Epithelial cell of esophagus (primary cell): ENCODE measurements at regions not wholly inside any gene's neighbourhood (a gene's known extent, or its start where the extent isn't known, plus 50 kb on each side); places are given as distances from the start of the nearest gene placed in this dataset.
"Not testable (repeated sequence)": the region's sequence is repeated elsewhere in the genome, so short reads cannot be mapped to it uniquely, and the experiment has no call there.

ENCODE experiments used
- DNase-seq: peaks from one replicate; pipeline ENCODE4 v3.0.0; 2010; ENCODE audit warnings: low read depth
- H3K4me3 ChIP-seq: 2 replicates; pipeline ENCODE4 v1.5.1; 2011; ENCODE audit warnings: mild to moderate bottlenecking, low read length, control low read depth
- TF ChIP-seq, protein P1 (sequence below): IDR thresholded peaks from 2 replicates; pipeline ENCODE4 v1.5.1; 2011; ENCODE audit warnings: low read depth, mild to moderate bottlenecking, low read length, control low read depth, inconsistent platforms; ENCODE audit not compliant: insufficient read depth; ENCODE audit errors: missing control alignments

- no peak overlapping the region for H3K4me3 ChIP-seq
- TF ChIP-seq, protein P1, sequence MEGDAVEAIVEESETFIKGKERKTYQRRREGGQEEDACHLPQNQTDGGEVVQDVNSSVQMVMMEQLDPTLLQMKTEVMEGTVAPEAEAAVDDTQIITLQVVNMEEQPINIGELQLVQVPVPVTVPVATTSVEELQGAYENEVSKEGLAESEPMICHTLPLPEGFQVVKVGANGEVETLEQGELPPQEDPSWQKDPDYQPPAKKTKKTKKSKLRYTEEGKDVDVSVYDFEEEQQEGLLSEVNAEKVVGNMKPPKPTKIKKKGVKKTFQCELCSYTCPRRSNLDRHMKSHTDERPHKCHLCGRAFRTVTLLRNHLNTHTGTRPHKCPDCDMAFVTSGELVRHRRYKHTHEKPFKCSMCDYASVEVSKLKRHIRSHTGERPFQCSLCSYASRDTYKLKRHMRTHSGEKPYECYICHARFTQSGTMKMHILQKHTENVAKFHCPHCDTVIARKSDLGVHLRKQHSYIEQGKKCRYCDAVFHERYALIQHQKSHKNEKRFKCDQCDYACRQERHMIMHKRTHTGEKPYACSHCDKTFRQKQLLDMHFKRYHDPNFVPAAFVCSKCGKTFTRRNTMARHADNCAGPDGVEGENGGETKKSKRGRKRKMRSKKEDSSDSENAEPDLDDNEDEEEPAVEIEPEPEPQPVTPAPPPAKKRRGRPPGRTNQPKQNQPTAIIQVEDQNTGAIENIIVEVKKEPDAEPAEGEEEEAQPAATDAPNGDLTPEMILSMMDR: no peak
- DNase-seq: no peak
These were observed 652.7 kb downstream of the ANKRD7 start for GRCh38 chr7:118877187-118877586.

GRCh38 chr7:118878336-118878735 lies 653.8 kb downstream of the ANKRD7 start:
- TF ChIP-seq, protein P1: no peak
- H3K4me3 ChIP-seq: no peak overlapping the region
- no peak for DNase-seq

- TF ChIP-seq, protein P1: no peak
- H3K4me3 ChIP-seq: no peak overlapping the region
- DNase-seq: no peak
These were observed 673.8 kb downstream of the ANKRD7 start for GRCh38 chr7:118898284-118898683.

DNA sequence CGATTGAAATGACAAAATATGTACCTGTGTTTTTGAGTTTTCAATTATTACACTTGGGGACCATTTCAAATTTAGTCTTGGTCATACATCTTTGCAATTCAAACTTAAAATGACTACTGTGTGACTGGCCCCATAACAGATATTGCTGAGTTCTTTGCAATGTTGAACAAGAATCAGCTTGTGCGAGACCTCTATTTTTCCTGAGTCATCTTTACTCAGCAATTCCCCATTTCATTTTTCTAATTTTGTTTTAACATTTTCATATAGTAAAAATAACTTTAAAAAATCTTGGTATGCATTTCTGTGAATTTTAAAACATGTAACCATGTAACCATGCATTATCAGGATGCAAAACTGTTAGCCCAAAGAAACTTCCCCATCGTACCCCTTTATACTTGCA lies 678.1 kb downstream of the ANKRD7 start:
- H3K4me3 ChIP-seq: no peak overlapping the region
- TF ChIP-seq, protein P1: no peak

DNA sequence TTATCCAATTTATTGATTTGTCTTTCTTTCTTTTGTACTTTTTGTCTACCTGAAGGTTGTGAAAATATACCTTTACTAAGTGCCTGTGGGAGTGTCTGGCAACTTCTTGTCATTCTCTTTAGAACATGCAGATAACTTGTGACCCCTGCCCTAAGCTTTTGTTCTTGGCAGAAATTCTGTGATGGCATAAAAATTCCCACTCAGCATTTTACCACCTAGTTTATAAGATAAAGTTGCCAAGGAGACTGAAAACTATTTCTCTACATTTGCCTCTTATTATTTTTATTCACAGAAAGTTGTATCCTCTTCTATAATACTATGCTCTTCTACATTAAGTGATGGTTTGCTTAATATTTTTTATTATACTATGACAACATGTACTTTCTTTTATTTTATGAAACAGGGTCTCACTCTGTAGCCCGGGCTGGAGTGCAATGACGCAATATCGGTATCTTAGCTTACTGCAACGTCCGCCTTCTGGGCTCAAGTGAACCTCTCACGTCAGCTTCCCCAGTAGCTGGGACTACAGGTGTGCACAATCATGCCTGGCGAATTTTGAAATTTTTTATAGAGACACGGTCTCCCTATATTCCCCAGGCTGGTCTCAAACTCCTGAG lies 683.5 kb downstream of the ANKRD7 start:
- TF ChIP-seq, protein P1: no peak
- DNase-seq: no peak
- H3K4me3 ChIP-seq: no peak overlapping the region

More for the DNA sequence above, 678.1 kb downstream of the ANKRD7 start:
- DNase-seq: peak; percentile 63

DNA sequence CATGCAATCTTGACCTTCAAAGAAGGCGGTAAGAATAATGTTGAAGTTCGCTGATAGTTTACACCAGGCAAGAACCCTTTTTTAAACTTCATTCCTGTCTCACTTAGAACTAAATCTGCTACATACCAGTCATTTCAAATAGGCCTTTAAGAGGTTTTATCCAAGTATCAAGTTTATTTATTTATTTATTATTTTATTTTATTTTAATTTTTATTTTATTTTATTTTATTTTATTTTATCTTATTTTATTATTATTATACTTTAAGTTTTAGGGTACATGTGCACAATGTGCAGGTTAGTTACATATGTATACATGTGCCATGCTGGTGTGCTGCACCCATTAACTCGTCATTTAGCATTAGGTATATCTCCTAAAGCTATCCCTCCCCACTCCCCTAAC lies 691.6 kb downstream of the ANKRD7 start:
- not testable (repeated sequence) for DNase-seq

GRCh38 chr7:118918556-118918955 lies 694.1 kb downstream of the ANKRD7 start:
- no peak overlapping the region for H3K4me3 ChIP-seq
- peak; percentile 67 for DNase-seq
- TF ChIP-seq, protein P1: peak; percentile 45

More for the DNA sequence above, 691.6 kb downstream of the ANKRD7 start:
- H3K4me3 ChIP-seq: not testable (repeated sequence)
